ENCODE measurements at regions not wholly inside any gene's neighbourhood (a gene's known extent, or its start where the extent isn't known, plus 50 kb on each side); places are given as distances from the start of the nearest gene placed in this dataset.

DNA sequence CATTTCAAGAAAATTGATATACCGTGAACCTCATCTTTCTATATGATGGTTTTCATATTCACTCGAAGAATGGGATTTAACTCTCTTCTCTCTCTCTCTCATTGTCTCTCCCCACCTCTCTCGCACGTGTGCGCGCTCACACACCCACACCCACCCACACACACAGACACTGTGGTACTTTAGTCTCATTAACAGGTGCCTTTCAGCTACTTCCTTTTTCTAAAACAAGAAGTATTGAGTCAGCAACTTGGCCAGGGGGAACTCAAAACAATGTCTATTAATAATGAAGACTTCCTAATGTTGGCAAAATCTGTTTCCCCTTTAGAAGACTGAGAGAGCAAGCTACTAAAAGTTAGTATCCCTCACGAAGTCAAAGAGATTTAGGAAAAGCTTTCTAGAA, 150.7 kb downstream of the TMCO5A start (continued):
- TF ChIP-seq CHD7 (IDR thresholded peaks at IDR 0.05; ENCODE audit: insufficient replicate concordance, low read length): no peak
- TF ChIP-seq TAF7 (optimal IDR thresholded peaks at IDR 0.05; ENCODE audit: borderline replicate concordance, low read depth, low read length): no peak
- no peak for TF ChIP-seq CEBPB (IDR thresholded peaks at IDR 0.05; ENCODE audit: low read depth, low read length)
- TF ChIP-seq CHD2 (IDR thresholded peaks at IDR 0.05; ENCODE audit: low read length): no peak
- no peak for TF ChIP-seq PHF8 (conservative IDR thresholded peaks at IDR 0.05; ENCODE audit: low read depth, low read length)
- TF ChIP-seq, protein P1, sequence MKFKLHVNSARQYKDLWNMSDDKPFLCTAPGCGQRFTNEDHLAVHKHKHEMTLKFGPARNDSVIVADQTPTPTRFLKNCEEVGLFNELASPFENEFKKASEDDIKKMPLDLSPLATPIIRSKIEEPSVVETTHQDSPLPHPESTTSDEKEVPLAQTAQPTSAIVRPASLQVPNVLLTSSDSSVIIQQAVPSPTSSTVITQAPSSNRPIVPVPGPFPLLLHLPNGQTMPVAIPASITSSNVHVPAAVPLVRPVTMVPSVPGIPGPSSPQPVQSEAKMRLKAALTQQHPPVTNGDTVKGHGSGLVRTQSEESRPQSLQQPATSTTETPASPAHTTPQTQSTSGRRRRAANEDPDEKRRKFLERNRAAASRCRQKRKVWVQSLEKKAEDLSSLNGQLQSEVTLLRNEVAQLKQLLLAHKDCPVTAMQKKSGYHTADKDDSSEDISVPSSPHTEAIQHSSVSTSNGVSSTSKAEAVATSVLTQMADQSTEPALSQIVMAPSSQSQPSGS (IDR thresholded peaks at IDR 0.05; ENCODE audit: low read length): no peak
- TF ChIP-seq GABPA (IDR thresholded peaks at IDR 0.05; ENCODE audit: borderline replicate concordance, insufficient read depth, low read length): no peak
